GM23248 (cell line): ENCODE measurements at regions not wholly inside any gene's neighbourhood (a gene's known extent, or its start where the extent isn't known, plus 50 kb on each side); places are given as distances from the start of the nearest gene placed in this dataset.

Experiments used
- DNase-seq: peaks from one replicate; pipeline ENCODE4 v3.0.0-alpha.2; 2015
- H2AFZ ChIP-seq: fragments of 200-600 bp; sonication (generic); 2 replicates; pipeline ENCODE4 v1.6.1; 2016; ENCODE audit warnings: antibody characterized with exemption
- H3F3A ChIP-seq: fragments of 200-600 bp; sonication (generic); 2 replicates; pipeline ENCODE4 v1.6.1; 2016; ENCODE audit warnings: mild to moderate bottlenecking, antibody characterized with exemption, mixed run types; ENCODE audit not compliant: insufficient read depth
- H3K27ac ChIP-seq: fragments of 200-600 bp; sonication (generic); 2 replicates; pipeline ENCODE4 v1.5.1; 2016; ENCODE audit warnings: mild to moderate bottlenecking
- H3K27me3 ChIP-seq: fragments of 200-600 bp; sonication (generic); replicated peaks from 2 replicates; pipeline ENCODE4 v1.6.1; 2016; ENCODE audit warnings: mild to moderate bottlenecking; ENCODE audit not compliant: insufficient read depth
- H3K36me3 ChIP-seq: fragments of 200-600 bp; sonication (generic); 2 replicates; pipeline ENCODE4 v1.6.1; 2016; ENCODE audit warnings: low read depth, mild to moderate bottlenecking
- H3K4me1 ChIP-seq: fragments of 200-600 bp; sonication (generic); 2 replicates; pipeline ENCODE4 v1.6.1; 2016; ENCODE audit warnings: mild to moderate bottlenecking; ENCODE audit not compliant: insufficient read depth
- H3K4me2 ChIP-seq: fragments of 200-600 bp; sonication (generic); one replicate; pipeline ENCODE4 v1.6.1; 2016; ENCODE audit warnings: mild to moderate bottlenecking; ENCODE audit not compliant: unreplicated experiment
- H3K4me3 ChIP-seq: fragments of 200-600 bp; sonication (generic); 2 replicates; pipeline ENCODE4 v1.5.1; 2016; ENCODE audit warnings: mild to moderate bottlenecking
- H3K79me2 ChIP-seq: fragments of 200-600 bp; sonication (generic); 2 replicates; pipeline ENCODE4 v1.6.1; 2016; ENCODE audit warnings: mild to moderate bottlenecking; ENCODE audit not compliant: insufficient read depth
- H3K9ac ChIP-seq: fragments of 200-600 bp; sonication (generic); 2 replicates; pipeline ENCODE4 v1.6.1; 2016; ENCODE audit warnings: mild to moderate bottlenecking
- H3K9me2 ChIP-seq: fragments of 200-600 bp; sonication (generic); 2 replicates; pipeline ENCODE4 v1.6.1; 2016; ENCODE audit warnings: mixed run types, mild to moderate bottlenecking, moderate library complexity; ENCODE audit not compliant: insufficient read depth
- H3K9me3 ChIP-seq: fragments of 200-600 bp; sonication (generic); one replicate; pipeline ENCODE4 v1.6.1; 2017; ENCODE audit warnings: low read depth
- H4K20me1 ChIP-seq: fragments of 200-600 bp; sonication (generic); 2 replicates; pipeline ENCODE4 v1.6.0; 2016; ENCODE audit not compliant: insufficient read depth
- EZH2 ChIP-seq: fragments of 200-600 bp; sonication (generic); IDR thresholded peaks from 2 replicates; pipeline ENCODE4 v1.6.1; 2018; ENCODE audit warnings: antibody characterized with exemption, mild to moderate bottlenecking; ENCODE audit not compliant: insufficient read depth, poor library complexity, severe bottlenecking
- EZH2phosphoT487 ChIP-seq: fragments of 200-600 bp; sonication (generic); IDR thresholded peaks from 2 replicates; pipeline ENCODE4 v1.6.1; 2018; ENCODE audit warnings: antibody characterized with exemption, moderate library complexity, mild to moderate bottlenecking, low read depth; ENCODE audit not compliant: insufficient read depth
- WGBS, 2 experiments: methylation state at CpG; one replicate each; pipeline ENCODE4 v1.1.6; 2015 to 2017; ENCODE audit warnings: low lambda C conversion rate in 2 of 2, low coverage in 1 of 2; ENCODE audit errors: missing lambda C conversion rate in 2 of 2; 5-methylcytosine and 5-hydroxymethylcytosine counted together
- in situ Hi-C: fragments of 300-500 bp; cut with MboI; formaldehyde crosslinking; loops from 2 replicates; pipeline ENCODE4 v1.15.0; 2020

GRCh38 chr17:77311371-77311981 is 170.7 kb downstream of the SEC14L1 start:
- 79 to 84% methylated on average over 14 to 15 of the region's 15 CpGs for WGBS, 2 experiments

DNA sequence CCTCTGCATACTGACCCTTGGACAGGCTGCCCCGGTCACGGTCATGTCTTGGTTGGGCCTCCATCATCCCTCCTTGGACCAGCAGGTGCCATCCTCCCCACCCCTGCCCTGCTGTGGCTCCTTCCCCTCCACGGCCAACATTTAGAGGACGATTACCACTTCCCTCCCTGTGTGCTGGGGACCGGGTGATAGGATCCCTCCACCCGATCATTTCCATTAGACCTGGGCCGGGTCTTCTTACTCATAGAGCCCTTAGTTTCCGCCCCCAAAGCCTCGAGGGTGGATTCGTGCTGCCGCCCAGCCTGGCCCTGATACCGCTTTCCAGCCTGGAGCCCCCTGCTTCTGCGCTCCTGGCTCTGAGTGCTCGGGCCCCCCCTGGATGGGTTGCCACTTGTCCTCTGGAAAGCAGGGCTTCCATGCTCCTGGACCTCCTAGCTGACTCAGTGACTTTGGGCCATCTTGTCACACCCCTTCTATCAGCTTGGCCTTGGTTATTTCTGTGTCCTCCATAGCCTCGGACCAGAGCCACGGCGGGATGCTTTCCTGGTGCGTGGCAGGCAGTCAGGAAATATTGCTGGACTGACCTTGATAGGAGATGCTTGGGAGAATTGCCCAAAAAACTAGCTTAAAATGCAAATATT is 171.4 kb downstream of the SEC14L1 start:
- no peak for DNase-seq
- TF ChIP-seq EZH2 (no peak), EZH2phosphoT487 (no peak)
- Histone ChIP-seq H3K4me3 (no peak overlapping the region), H3K79me2 (no peaks in the 10 kb centered on the region), H2AFZ (no peak overlapping the region), H3K4me2 (no peak overlapping the region), H4K20me1 (no peaks in the 10 kb centered on the region), H3K36me3 (no peaks in the 10 kb centered on the region), H3K9me2 (no peaks in the 10 kb centered on the region), H3K4me1 (peaks cover 55% of the 10 kb centered on the region), H3K9ac (no peak overlapping the region), H3K27ac (no peak overlapping the region), H3K9me3 (no peaks in the 10 kb centered on the region), H3F3A (peaks cover 38% of the 10 kb centered on the region), H3K27me3 (no peaks in the 10 kb centered on the region)
- WGBS, 2 experiments, result 92 to 93% methylated on average over 18 of the region's 18 CpGs
- in situ Hi-C loops, result no loop called here

More at GRCh38 chr17:77311371-77311981, 170.7 kb downstream of the SEC14L1 start:
- no peak overlapping the region for H3K27ac ChIP-seq
- no peak for TF ChIP-seq EZH2phosphoT487
- no peak for DNase-seq
- H3K4me2 ChIP-seq, result no peak overlapping the region
- no peaks in the 10 kb centered on the region for H3K9me3 ChIP-seq
- in situ Hi-C loops, result no loop called here
- H3K4me1 ChIP-seq, result peaks cover 51% of the 10 kb centered on the region
- no peaks in the 10 kb centered on the region for H3K36me3 ChIP-seq
- H3K4me3 ChIP-seq, result no peak overlapping the region
- H2AFZ ChIP-seq, result no peak overlapping the region
- no peaks in the 10 kb centered on the region for H3K27me3 ChIP-seq
- H4K20me1 ChIP-seq, result no peaks in the 10 kb centered on the region
- H3K79me2 ChIP-seq, result no peaks in the 10 kb centered on the region
- H3K9ac ChIP-seq, result no peak overlapping the region
- peaks cover 32% of the 10 kb centered on the region for H3F3A ChIP-seq
- no peaks in the 10 kb centered on the region for H3K9me2 ChIP-seq

DNA sequence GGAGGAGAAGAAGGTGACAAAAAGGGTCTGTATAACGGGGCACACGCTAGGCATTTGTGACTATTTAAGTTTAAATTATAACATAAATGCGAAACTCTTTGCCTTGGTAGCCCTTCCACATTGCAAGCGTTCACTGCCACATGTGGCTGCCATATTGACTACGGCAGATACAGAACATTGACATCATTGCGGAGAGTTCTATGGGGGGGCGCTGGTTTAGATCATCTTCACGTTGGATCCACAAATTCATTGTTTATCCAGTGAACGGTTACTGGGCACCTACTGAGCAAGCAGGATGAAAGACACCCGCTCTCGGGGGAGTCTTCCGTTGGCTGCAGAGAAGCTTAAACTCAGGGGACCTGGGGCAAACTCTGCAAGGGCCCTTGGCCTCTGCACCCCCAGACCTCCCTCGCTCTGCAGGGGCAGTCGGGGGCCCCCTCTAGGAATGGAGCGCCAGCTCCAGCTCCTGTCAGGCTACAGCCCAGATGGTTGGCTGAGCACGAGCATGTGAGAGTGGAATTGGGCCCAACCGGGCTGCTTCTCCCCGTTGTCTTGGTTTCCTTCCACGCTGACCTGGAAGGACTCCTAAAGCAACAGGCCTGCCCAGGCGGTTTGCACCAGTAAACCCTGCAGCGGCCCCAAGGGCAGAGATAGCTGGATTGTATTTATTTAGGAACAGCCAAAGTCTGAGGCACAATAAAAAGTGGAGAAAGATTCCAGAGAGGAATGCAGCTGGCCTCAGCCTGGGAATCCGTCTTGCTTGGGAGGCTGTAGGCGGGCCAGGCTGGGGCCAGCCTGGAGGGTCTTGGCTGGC is 172.2 kb downstream of the SEC14L1 start:
- H3K27ac ChIP-seq, result peak overlapping the region; percentile 57
- H3K9me3 ChIP-seq, result no peaks in the 10 kb centered on the region
- TF ChIP-seq EZH2 (no peak), EZH2phosphoT487 (no peak)
- in situ Hi-C loops, result no loop called here
- no peaks in the 10 kb centered on the region for H3K79me2 ChIP-seq
- H3K27me3 ChIP-seq, result no peaks in the 10 kb centered on the region
- H3K4me3 ChIP-seq, result no peak overlapping the region
- H4K20me1 ChIP-seq, result no peaks in the 10 kb centered on the region
- H3K4me2 ChIP-seq, result peak overlapping the region; percentile 4
- DNase-seq, result peak; percentile 78
- H3K4me1 ChIP-seq, result peaks cover 49% of the 10 kb centered on the region
- no peaks in the 10 kb centered on the region for H3K9me2 ChIP-seq
- peak overlapping the region; percentile 37; the same call in 1 of the 2 replicates for H3K9ac ChIP-seq
- H2AFZ ChIP-seq, result no peak overlapping the region
- WGBS, 2 experiments, result 45 to 49% methylated on average over 23 of the region's 23 CpGs
- peaks cover 35% of the 10 kb centered on the region for H3F3A ChIP-seq
- no peaks in the 10 kb centered on the region for H3K36me3 ChIP-seq

DNA sequence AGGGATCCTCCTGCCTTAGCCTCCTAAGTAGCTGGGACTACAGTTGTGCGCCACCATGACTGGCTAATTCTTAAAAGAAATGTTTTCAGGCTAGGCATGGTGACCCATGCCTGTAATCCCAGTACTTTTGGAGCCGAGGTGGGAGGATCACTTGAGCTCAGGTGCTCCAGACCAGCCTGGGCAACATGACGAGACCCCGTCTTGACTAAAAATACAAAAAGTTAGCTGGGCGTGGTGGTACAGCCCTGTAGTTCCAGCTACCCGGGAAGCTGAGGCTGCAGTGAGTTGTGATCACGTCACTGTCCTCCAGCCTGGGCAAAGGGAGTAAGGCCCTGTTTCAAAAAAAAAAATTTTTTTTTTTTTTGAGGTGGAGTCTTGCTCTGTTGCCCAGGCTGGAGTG is 173.1 kb downstream of the SEC14L1 start:
- H3K4me1 ChIP-seq, result peaks cover 46% of the 10 kb centered on the region

More for the DNA sequence above, 173.1 kb downstream of the SEC14L1 start:
- DNase-seq, result no peak
- H3K27ac ChIP-seq, result peak overlapping the region; percentile 57
- 60 to 66% methylated on average over 7 of the region's 7 CpGs for WGBS, 2 experiments
- peaks cover 32% of the 10 kb centered on the region for H3F3A ChIP-seq
- no peak overlapping the region for H3K4me3 ChIP-seq
- H3K9me2 ChIP-seq, result no peaks in the 10 kb centered on the region
- H3K9ac ChIP-seq, result peak overlapping the region; percentile 37; the same call in 1 of the 2 replicates
- no peaks in the 10 kb centered on the region for H3K27me3 ChIP-seq
- peaks cover 6% of the 10 kb centered on the region; the same call in 1 of the 2 replicates for H3K79me2 ChIP-seq
- no peaks in the 10 kb centered on the region for H4K20me1 ChIP-seq
- no peak overlapping the region for H2AFZ ChIP-seq
- H3K36me3 ChIP-seq, result no peaks in the 10 kb centered on the region
- H3K9me3 ChIP-seq, result no peaks in the 10 kb centered on the region
- peak overlapping the region; percentile 4 for H3K4me2 ChIP-seq
- in situ Hi-C loops, result no loop called here
- TF ChIP-seq EZH2phosphoT487 (no peak), EZH2 (no peak)
